ENCODE measurements at regions not wholly inside any gene's neighbourhood (a gene's known extent, or its start where the extent isn't known, plus 50 kb on each side); places are given as distances from the start of the nearest gene placed in this dataset.

GRCh38 chr17:69880591-69881112 is 194.4 kb upstream of the KCNJ16 start:
- TF ChIP-seq CTCF (IDR thresholded peaks at IDR 0.05; ENCODE audit: insufficient read depth, low read depth, low read length) (no peak), EZH2 (IDR thresholded peaks at IDR 0.05; ENCODE audit: insufficient read depth, low read length) (no peak)

Data from astrocyte (in vitro differentiated cells and primary cell).